GM12878 (cell line): ENCODE measurements at regions not wholly inside any gene's neighbourhood (a gene's known extent, or its start where the extent isn't known, plus 50 kb on each side); places are given as distances from the start of the nearest gene placed in this dataset.

ENCODE experiments used
- ATAC-seq: fragments of 200-7000 bp; cut with Tn5 transposase; 3 replicates; pipeline ENCODE4 v1.9.1; 2020; ENCODE audit warnings: mild to moderate bottlenecking, moderate library complexity
- BruUV-seq: library from RNA; stranded (reverse); fragments of 400-500 nt; replicated peaks from 2 replicates; lab custom pipeline; 2021; lab: Mats Ljungman, UMichigan
- CTCF ChIA-PET: fragments of 300-600 bp; sonication (Branson Sonifier 250); formaldehyde crosslinking; extraction: SDS; loops from one replicate; lab custom pipeline; 2021; ENCODE audit warnings: inconsistent platforms; lab: Yijun Ruan, JAX
- POLR2A ChIA-PET: fragments of 350-600 bp; formaldehyde crosslinking; extraction: SDS; loops from one replicate; lab custom pipeline; 2021; ENCODE audit warnings: inconsistent platforms; lab: Charles Lee
- RAD21 ChIA-PET: fragments of 300-600 bp; sonication (Branson Sonifier 250); formaldehyde crosslinking; loops from one replicate; lab custom pipeline; 2023; ENCODE audit warnings: antibody characterized with exemption; ENCODE audit not compliant: unreplicated experiment; lab: Charles Lee
- SMC1A ChIA-PET: fragments of 300-600 bp; sonication (Branson Sonifier 250); formaldehyde crosslinking; loops from one replicate; lab custom pipeline; 2023; ENCODE audit not compliant: unreplicated experiment, uncharacterized antibody; lab: Charles Lee
- DNase-seq: peaks from one replicate; pipeline ENCODE4 v3.0.0-alpha.2; 2011; ENCODE audit warnings: low read depth, low spot score
- FAIRE-seq: peaks from 3 replicates; lab custom pipeline; 2011; peaks lifted over from hg19 to GRCh38; lab: Jason Lieb, UNC
- H2AFZ ChIP-seq: 2 replicates; pipeline ENCODE4 v1.6.0; 2011; ENCODE audit warnings: low read depth, low read length, control low read depth; ENCODE audit not compliant: control insufficient read depth
- H3K27ac ChIP-seq: 2 replicates; pipeline ENCODE4 v1.5.1; 2011; ENCODE audit warnings: control low read depth; ENCODE audit not compliant: control insufficient read depth, insufficient read depth
- H3K27me3 ChIP-seq, 2 experiments: replicated peaks in 1 of 2; 2 replicates each; pipeline versions ENCODE4 v1.6.0 to v1.6.1; 2011; ENCODE audit warnings: low read length in 1 of 2; ENCODE audit not compliant: control insufficient read depth in 2 of 2, insufficient read depth in 2 of 2
- H3K36me3 ChIP-seq, 2 experiments: 2 replicates each; pipeline ENCODE4 v1.5.1; 2011; ENCODE audit warnings: low read length in 1 of 2; ENCODE audit not compliant: control insufficient read depth in 2 of 2, insufficient read depth in 2 of 2
- H3K4me1 ChIP-seq: 2 replicates; pipeline ENCODE4 v1.6.1; 2011; ENCODE audit warnings: mild to moderate bottlenecking, low read length, moderate library complexity, mixed read lengths; ENCODE audit not compliant: control insufficient read depth, insufficient read depth
- H3K4me2 ChIP-seq: 2 replicates; pipeline ENCODE4 v1.6.0; 2011; ENCODE audit warnings: control low read depth; ENCODE audit not compliant: control insufficient read depth, insufficient read depth
- H3K4me3 ChIP-seq: fragments of 200-600 bp; sonication (generic); 2 replicates; pipeline ENCODE4 v1.5.1; 2016
- H3K79me2 ChIP-seq: 2 replicates; pipeline ENCODE4 v1.6.0; 2011; ENCODE audit warnings: low read length; ENCODE audit not compliant: control insufficient read depth, insufficient read depth
- H3K9ac ChIP-seq: 2 replicates; pipeline ENCODE4 v1.8.0; 2011; ENCODE audit warnings: low read length, control low read depth, mixed read lengths; ENCODE audit not compliant: control insufficient read depth, insufficient read depth
- H3K9me3 ChIP-seq: replicated peaks from 3 replicates; pipeline ENCODE4 v1.5.1; 2011; ENCODE audit warnings: mild to moderate bottlenecking, low read length; ENCODE audit not compliant: control insufficient read depth, insufficient read depth
- H4K20me1 ChIP-seq: 2 replicates; pipeline ENCODE4 v1.6.0; 2011; ENCODE audit not compliant: control insufficient read depth, insufficient read depth
- BHLHE40 ChIP-seq, 2 experiments: fragments of 450-650 bp in 1 of 2; IDR thresholded peaks; 2 replicates each; pipeline ENCODE4 v1.6.1; 2011 to 2017; ENCODE audit warnings: low read depth in 2 of 2, borderline replicate concordance in 1 of 2, improper control_type of control experiment in 1 of 2, low read length in 1 of 2, mild to moderate bottlenecking in 1 of 2
- EGR1 ChIP-seq, 2 experiments: IDR thresholded peaks; 1 replicate in 1 of 2; 2 replicates in 1 of 2; pipeline ENCODE4 v1.6.1; 2011 to 2012; ENCODE audit warnings: low read depth in 2 of 2, low read length in 2 of 2, borderline replicate concordance in 1 of 2, mild to moderate bottlenecking in 1 of 2, moderate library complexity in 1 of 2
- ESRRA ChIP-seq: IDR thresholded peaks from 2 replicates; pipeline ENCODE4 v1.6.1; 2012; ENCODE audit warnings: mild to moderate bottlenecking, low read length, improper control_type of control experiment
- EZH2 ChIP-seq: IDR thresholded peaks from 2 replicates; pipeline ENCODE4 v1.6.1; 2012; ENCODE audit warnings: low read depth, mild to moderate bottlenecking, control low read depth, inconsistent platforms, low read length, borderline replicate concordance; ENCODE audit not compliant: control insufficient read depth
- HCFC1 ChIP-seq: fragments of 150-350 bp; IDR thresholded peaks from 2 replicates; pipeline ENCODE4 v1.6.1; 2014; ENCODE audit warnings: low read length
- MXI1 ChIP-seq: fragments of 150-350 bp; IDR thresholded peaks from 2 replicates; pipeline ENCODE4 v1.6.1; 2011; ENCODE audit warnings: low read depth, mild to moderate bottlenecking, inconsistent platforms, low read length, improper control_type of control experiment
- NFXL1 ChIP-seq: fragments of 450-650 bp; IDR thresholded peaks from 2 replicates; pipeline ENCODE4 v1.6.1; 2017; ENCODE audit warnings: antibody characterized with exemption, mild to moderate bottlenecking, borderline replicate concordance
- NFYA ChIP-seq: IDR thresholded peaks from 2 replicates; pipeline ENCODE4 v1.6.1; 2011; ENCODE audit warnings: low read depth, mild to moderate bottlenecking, low read length, improper control_type of control experiment, borderline replicate concordance
- NFYB ChIP-seq: IDR thresholded peaks from 2 replicates; pipeline ENCODE4 v1.6.1; 2011; ENCODE audit warnings: low read depth, mild to moderate bottlenecking, low read length, improper control_type of control experiment, moderate library complexity; ENCODE audit not compliant: insufficient read depth
- SREBF1 ChIP-seq: IDR thresholded peaks from 2 replicates; pipeline ENCODE4 v1.6.1; 2012; ENCODE audit warnings: mild to moderate bottlenecking, low read length
- STAT3 ChIP-seq: IDR thresholded peaks from 2 replicates; pipeline ENCODE4 v1.6.1; 2011; ENCODE audit warnings: low read depth, low read length, improper control_type of control experiment
- ZNF274 ChIP-seq: IDR thresholded peaks from one replicate; pipeline ENCODE4 v1.8.0; 2011; ENCODE audit not compliant: insufficient read length, insufficient read depth
- ZZZ3 ChIP-seq: IDR thresholded peaks from 2 replicates; pipeline ENCODE4 v1.6.1; 2011; ENCODE audit warnings: low read depth; ENCODE audit not compliant: control insufficient read depth, insufficient read length
- WGBS: methylation state at CpG from one replicate; pipeline ENCODE4 v1.1.6; 2016; ENCODE audit warnings: low lambda C conversion rate; ENCODE audit not compliant: insufficient replicate concordance, insufficient coverage; ENCODE audit errors: missing lambda C conversion rate; 5-methylcytosine and 5-hydroxymethylcytosine counted together
- in situ Hi-C: fragments of 300-500 bp; cut with MboI; formaldehyde crosslinking; loops from 9 replicates; pipeline ENCODE4 v1.14.3; 2018; ENCODE audit warnings: mixed read lengths
- intact Hi-C: fragments of 100-400 bp; cut with micrococcal nuclease; formaldehyde crosslinking; loops from one replicate; pipeline ENCODE4 v1.14.2; 2022; ENCODE audit not compliant: unreplicated experiment
- TF ChIP-seq, protein P1 (sequence below), 3 experiments: IDR thresholded peaks in 2 of 3; conservative IDR thresholded peaks in 1 of 3; 2 replicates each; pipeline ENCODE4 v1.5.1; 2011; ENCODE audit warnings: low read depth in 3 of 3, low read length in 3 of 3, mild to moderate bottlenecking in 3 of 3, control low read depth in 2 of 3, moderate library complexity in 2 of 3, inconsistent platforms in 1 of 3, mixed read lengths in 1 of 3; ENCODE audit not compliant: control insufficient read depth in 2 of 3, insufficient read depth in 1 of 3; ENCODE audit errors: extremely low read depth in 1 of 3
- TF ChIP-seq, protein P2 (sequence below): fragments of 450-650 bp; IDR thresholded peaks from 2 replicates; pipeline ENCODE4 v1.6.1; 2017; ENCODE audit warnings: mild to moderate bottlenecking
- TF ChIP-seq, protein P3 (sequence below): IDR thresholded peaks from 2 replicates; pipeline ENCODE4 v1.6.1; 2011; ENCODE audit warnings: low read depth, mild to moderate bottlenecking, low read length, moderate library complexity, borderline replicate concordance; ENCODE audit errors: extremely low read depth
- TF ChIP-seq, protein P4 (sequence below): fragments of 450-650 bp; IDR thresholded peaks from 2 replicates; pipeline ENCODE4 v1.6.1; 2017; ENCODE audit warnings: mild to moderate bottlenecking, moderate library complexity

DNA sequence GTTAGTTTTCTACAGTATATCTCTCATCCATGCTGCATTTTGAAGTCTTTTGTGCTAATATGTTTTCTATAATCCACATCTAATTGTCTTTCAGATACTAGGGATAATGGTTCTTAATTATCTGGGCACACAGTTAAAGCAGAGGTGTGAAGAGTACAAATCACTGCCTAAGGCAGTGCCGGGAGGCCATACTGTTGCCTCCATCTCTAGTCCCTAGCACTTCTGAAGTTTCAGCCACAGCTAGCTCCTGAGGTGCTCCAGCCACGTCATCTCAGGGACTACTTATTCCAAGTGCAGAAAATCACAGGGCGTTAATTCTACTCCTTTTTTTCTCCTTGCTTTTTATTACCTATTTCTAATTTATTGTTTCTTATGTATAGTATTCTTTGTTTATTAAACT lies 760.0 kb upstream of the FAM174A start:
- ChIA-PET POLR2A (no interaction called here), SMC1A (no interaction called here), CTCF (no interaction called here), RAD21 (no interaction called here)
- Histone ChIP-seq H3K4me1 (no peaks in the 10 kb centered on the region), H3K9me3 (no peaks in the 10 kb centered on the region), H3K27ac (no peak overlapping the region), H3K79me2 (no peaks in the 10 kb centered on the region), H3K9ac (no peak overlapping the region), H3K4me3 (no peak overlapping the region), H3K27me3 (no peaks in the 10 kb centered on the region), H3K4me2 (no peak overlapping the region), H3K36me3 (no peaks in the 10 kb centered on the region), H2AFZ (no peak overlapping the region), H4K20me1 (no peaks in the 10 kb centered on the region)
- intact Hi-C loops = no loop called here
- FAIRE-seq (no peak), DNase-seq (no peak), ATAC-seq (no peak)
- in situ Hi-C loops = no loop called here
- 26% methylated on average over 3 of the region's 3 CpGs for WGBS
- no TSS peak for BruUV-seq
- TF ChIP-seq BHLHE40 (IDR thresholded peaks at IDR 0.05; ENCODE audit: borderline replicate concordance in 1 of 2, low read depth in 2 of 2, low read length in 1 of 2) = no peak
- no peak for TF ChIP-seq EZH2
- no peak for TF ChIP-seq EGR1 (IDR thresholded peaks at IDR 0.05; ENCODE audit: borderline replicate concordance in 1 of 2, low read depth in 2 of 2, low read length in 2 of 2)
- TF ChIP-seq STAT3 = no peak
- TF ChIP-seq, protein P1, sequence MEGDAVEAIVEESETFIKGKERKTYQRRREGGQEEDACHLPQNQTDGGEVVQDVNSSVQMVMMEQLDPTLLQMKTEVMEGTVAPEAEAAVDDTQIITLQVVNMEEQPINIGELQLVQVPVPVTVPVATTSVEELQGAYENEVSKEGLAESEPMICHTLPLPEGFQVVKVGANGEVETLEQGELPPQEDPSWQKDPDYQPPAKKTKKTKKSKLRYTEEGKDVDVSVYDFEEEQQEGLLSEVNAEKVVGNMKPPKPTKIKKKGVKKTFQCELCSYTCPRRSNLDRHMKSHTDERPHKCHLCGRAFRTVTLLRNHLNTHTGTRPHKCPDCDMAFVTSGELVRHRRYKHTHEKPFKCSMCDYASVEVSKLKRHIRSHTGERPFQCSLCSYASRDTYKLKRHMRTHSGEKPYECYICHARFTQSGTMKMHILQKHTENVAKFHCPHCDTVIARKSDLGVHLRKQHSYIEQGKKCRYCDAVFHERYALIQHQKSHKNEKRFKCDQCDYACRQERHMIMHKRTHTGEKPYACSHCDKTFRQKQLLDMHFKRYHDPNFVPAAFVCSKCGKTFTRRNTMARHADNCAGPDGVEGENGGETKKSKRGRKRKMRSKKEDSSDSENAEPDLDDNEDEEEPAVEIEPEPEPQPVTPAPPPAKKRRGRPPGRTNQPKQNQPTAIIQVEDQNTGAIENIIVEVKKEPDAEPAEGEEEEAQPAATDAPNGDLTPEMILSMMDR (IDR thresholded peaks at IDR 0.05 in 2 of 3, conservative IDR thresholded peaks at IDR 0.05 in 1 of 3; ENCODE audit: control insufficient read depth in 2 of 3, extremely low read depth in 1 of 3, insufficient read depth in 1 of 3, low read depth in 3 of 3, low read length in 3 of 3) = no peak
- TF ChIP-seq ZNF274 = no peak
- no peak for TF ChIP-seq NFYA
- TF ChIP-seq, protein P2, sequence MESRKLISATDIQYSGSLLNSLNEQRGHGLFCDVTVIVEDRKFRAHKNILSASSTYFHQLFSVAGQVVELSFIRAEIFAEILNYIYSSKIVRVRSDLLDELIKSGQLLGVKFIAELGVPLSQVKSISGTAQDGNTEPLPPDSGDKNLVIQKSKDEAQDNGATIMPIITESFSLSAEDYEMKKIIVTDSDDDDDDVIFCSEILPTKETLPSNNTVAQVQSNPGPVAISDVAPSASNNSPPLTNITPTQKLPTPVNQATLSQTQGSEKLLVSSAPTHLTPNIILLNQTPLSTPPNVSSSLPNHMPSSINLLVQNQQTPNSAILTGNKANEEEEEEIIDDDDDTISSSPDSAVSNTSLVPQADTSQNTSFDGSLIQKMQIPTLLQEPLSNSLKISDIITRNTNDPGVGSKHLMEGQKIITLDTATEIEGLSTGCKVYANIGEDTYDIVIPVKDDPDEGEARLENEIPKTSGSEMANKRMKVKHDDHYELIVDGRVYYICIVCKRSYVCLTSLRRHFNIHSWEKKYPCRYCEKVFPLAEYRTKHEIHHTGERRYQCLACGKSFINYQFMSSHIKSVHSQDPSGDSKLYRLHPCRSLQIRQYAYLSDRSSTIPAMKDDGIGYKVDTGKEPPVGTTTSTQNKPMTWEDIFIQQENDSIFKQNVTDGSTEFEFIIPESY = no peak
- TF ChIP-seq, protein P3, sequence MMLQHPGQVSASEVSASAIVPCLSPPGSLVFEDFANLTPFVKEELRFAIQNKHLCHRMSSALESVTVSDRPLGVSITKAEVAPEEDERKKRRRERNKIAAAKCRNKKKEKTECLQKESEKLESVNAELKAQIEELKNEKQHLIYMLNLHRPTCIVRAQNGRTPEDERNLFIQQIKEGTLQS = no peak
- TF ChIP-seq ESRRA = no peak
- TF ChIP-seq NFXL1 = no peak
- TF ChIP-seq SREBF1 = no peak
- TF ChIP-seq MXI1 = no peak
- TF ChIP-seq, protein P4, sequence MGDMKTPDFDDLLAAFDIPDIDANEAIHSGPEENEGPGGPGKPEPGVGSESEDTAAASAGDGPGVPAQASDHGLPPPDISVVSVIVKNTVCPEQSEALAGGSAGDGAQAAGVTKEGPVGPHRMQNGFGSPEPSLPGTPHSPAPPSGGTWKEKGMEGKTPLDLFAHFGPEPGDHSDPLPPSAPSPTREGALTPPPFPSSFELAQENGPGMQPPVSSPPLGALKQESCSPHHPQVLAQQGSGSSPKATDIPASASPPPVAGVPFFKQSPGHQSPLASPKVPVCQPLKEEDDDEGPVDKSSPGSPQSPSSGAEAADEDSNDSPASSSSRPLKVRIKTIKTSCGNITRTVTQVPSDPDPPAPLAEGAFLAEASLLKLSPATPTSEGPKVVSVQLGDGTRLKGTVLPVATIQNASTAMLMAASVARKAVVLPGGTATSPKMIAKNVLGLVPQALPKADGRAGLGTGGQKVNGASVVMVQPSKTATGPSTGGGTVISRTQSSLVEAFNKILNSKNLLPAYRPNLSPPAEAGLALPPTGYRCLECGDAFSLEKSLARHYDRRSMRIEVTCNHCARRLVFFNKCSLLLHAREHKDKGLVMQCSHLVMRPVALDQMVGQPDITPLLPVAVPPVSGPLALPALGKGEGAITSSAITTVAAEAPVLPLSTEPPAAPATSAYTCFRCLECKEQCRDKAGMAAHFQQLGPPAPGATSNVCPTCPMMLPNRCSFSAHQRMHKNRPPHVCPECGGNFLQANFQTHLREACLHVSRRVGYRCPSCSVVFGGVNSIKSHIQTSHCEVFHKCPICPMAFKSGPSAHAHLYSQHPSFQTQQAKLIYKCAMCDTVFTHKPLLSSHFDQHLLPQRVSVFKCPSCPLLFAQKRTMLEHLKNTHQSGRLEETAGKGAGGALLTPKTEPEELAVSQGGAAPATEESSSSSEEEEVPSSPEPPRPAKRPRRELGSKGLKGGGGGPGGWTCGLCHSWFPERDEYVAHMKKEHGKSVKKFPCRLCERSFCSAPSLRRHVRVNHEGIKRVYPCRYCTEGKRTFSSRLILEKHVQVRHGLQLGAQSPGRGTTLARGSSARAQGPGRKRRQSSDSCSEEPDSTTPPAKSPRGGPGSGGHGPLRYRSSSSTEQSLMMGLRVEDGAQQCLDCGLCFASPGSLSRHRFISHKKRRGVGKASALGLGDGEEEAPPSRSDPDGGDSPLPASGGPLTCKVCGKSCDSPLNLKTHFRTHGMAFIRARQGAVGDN = no peak
- TF ChIP-seq ZZZ3 = no peak
- TF ChIP-seq NFYB = no peak
- no peak for TF ChIP-seq HCFC1
